ENCODE measurements at regions not wholly inside any gene's neighbourhood (a gene's known extent, or its start where the extent isn't known, plus 50 kb on each side); places are given as distances from the start of the nearest gene placed in this dataset.

DNA sequence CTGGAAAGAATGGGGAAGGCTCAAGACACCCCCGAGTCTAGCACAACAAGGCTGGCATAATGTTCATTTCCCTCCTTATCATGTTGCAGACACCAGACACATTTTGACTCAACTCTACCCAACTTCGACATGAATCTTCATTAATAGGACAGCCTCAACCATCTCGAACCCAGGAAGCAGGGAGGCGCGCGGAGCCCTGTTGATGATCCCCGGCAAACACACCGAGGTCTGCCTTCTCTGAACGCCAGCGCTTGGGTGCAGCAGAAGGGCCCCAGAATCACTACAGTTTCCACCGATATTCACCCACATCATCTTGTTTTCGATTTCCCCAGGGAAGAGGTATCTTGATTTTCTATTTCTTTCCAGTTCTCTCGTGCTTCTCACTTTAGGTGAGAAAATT is 563.6 kb downstream of the TCERG1L start:
- no peak for TF ChIP-seq ESRRA (IDR thresholded peaks at IDR 0.05; ENCODE audit: borderline replicate concordance, low read length)
- TF ChIP-seq POLR2A (IDR thresholded peaks at IDR 0.05; ENCODE audit: low read length): no peak

Measured in A549 (cell line).